ENCODE measurements at regions not wholly inside any gene's neighbourhood (a gene's known extent, or its start where the extent isn't known, plus 50 kb on each side); places are given as distances from the start of the nearest gene placed in this dataset.

- intact Hi-C loops (cut with DNase I): no loop called here
- H3K9me3 ChIP-seq: no peaks in the 10 kb centered on the region
- H3K27me3 ChIP-seq: no peaks in the 10 kb centered on the region
- H3K36me3 ChIP-seq: no peaks in the 10 kb centered on the region
- no peak overlapping the region for H3K4me3 ChIP-seq
- DNase-seq (ENCODE audit: extremely low spot score): no peak
- no peaks in the 10 kb centered on the region for H3K4me1 ChIP-seq
- WGBS: 82% methylated on average over 2 of the region's 2 CpGs
- no peak overlapping the region for H3K27ac ChIP-seq (replicated peaks in 1 of 4)
- TF ChIP-seq POLR2A (IDR thresholded peaks at IDR 0.05; ENCODE audit: low read depth): no peak
- TF ChIP-seq CTCF (IDR thresholded peaks at IDR 0.05): no peak
- TF ChIP-seq POLR2AphosphoS5 (IDR thresholded peaks at IDR 0.05): no peak
- no peak for TF ChIP-seq EP300 (IDR thresholded peaks at IDR 0.05)
These were observed 1528.6 kb upstream of the SLC10A2 start for GRCh38 chr13:104594806-104595205.

GRCh38 chr13:104593693-104594092, 1527.5 kb upstream of the SLC10A2 start:
- intact Hi-C loops (cut with DNase I): no loop called here
- no peaks in the 10 kb centered on the region for H3K27me3 ChIP-seq
- H3K4me1 ChIP-seq: no peaks in the 10 kb centered on the region
- H3K9me3 ChIP-seq: no peaks in the 10 kb centered on the region
- no peak for TF ChIP-seq CTCF (IDR thresholded peaks at IDR 0.05)
- no peak for TF ChIP-seq EP300 (IDR thresholded peaks at IDR 0.05)
- TF ChIP-seq POLR2A (IDR thresholded peaks at IDR 0.05; ENCODE audit: low read depth): no peak
- no peak for TF ChIP-seq POLR2AphosphoS5 (IDR thresholded peaks at IDR 0.05)
- 91% methylated on average over 2 of the region's 2 CpGs for WGBS
- no peaks in the 10 kb centered on the region for H3K36me3 ChIP-seq
- DNase-seq (ENCODE audit: extremely low spot score): no peak
- no peak overlapping the region for H3K4me3 ChIP-seq
- no peak overlapping the region for H3K27ac ChIP-seq (replicated peaks in 1 of 4)

GRCh38 chr13:104593251-104593576, 1527.0 kb upstream of the SLC10A2 start:
- WGBS: 93% methylated on average over 4 of the region's 4 CpGs
- H3K9me3 ChIP-seq: no peaks in the 10 kb centered on the region
- H3K4me3 ChIP-seq: no peak overlapping the region
- H3K36me3 ChIP-seq: no peaks in the 10 kb centered on the region
- H3K27me3 ChIP-seq: no peaks in the 10 kb centered on the region
- no peak overlapping the region for H3K27ac ChIP-seq (replicated peaks in 1 of 4)
- TF ChIP-seq EP300 (IDR thresholded peaks at IDR 0.05) (no peak), POLR2A (IDR thresholded peaks at IDR 0.05; ENCODE audit: low read depth) (no peak), POLR2AphosphoS5 (IDR thresholded peaks at IDR 0.05) (no peak)
- intact Hi-C loops (cut with DNase I): no loop called here
- no peaks in the 10 kb centered on the region for H3K4me1 ChIP-seq
- no peak for DNase-seq (ENCODE audit: extremely low spot score)

GRCh38 chr13:104592545-104593250, 1526.5 kb upstream of the SLC10A2 start:
- 93% methylated on average over 3 of the region's 3 CpGs for WGBS
- no peak overlapping the region for H3K27ac ChIP-seq (replicated peaks in 1 of 4)

GRCh38 chr13:104592127-104592526, 1525.9 kb upstream of the SLC10A2 start:
- no peak for TF ChIP-seq POLR2AphosphoS5 (IDR thresholded peaks at IDR 0.05)
- TF ChIP-seq POLR2A (IDR thresholded peaks at IDR 0.05; ENCODE audit: low read depth): no peak
- no peak for TF ChIP-seq EP300 (IDR thresholded peaks at IDR 0.05)
- no peak for TF ChIP-seq CTCF (IDR thresholded peaks at IDR 0.05)
- intact Hi-C loops (cut with DNase I): no loop called here
- Histone ChIP-seq H3K36me3 (no peaks in the 10 kb centered on the region), H3K27me3 (no peaks in the 10 kb centered on the region), H3K4me1 (no peaks in the 10 kb centered on the region), H3K27ac (replicated peaks in 1 of 4) (no peak overlapping the region), H3K4me3 (no peak overlapping the region), H3K9me3 (no peaks in the 10 kb centered on the region)
- no peak for DNase-seq (ENCODE audit: extremely low spot score)

More at GRCh38 chr13:104592545-104593250, 1526.5 kb upstream of the SLC10A2 start:
- H3K4me3 ChIP-seq: no peak overlapping the region
- no peaks in the 10 kb centered on the region for H3K9me3 ChIP-seq
- no peak for DNase-seq (ENCODE audit: extremely low spot score)
- intact Hi-C loops (cut with DNase I): no loop called here
- H3K36me3 ChIP-seq: no peaks in the 10 kb centered on the region
- TF ChIP-seq CTCF (IDR thresholded peaks at IDR 0.05): no peak
- no peak for TF ChIP-seq EP300 (IDR thresholded peaks at IDR 0.05)
- TF ChIP-seq POLR2AphosphoS5 (IDR thresholded peaks at IDR 0.05): no peak
- no peak for TF ChIP-seq POLR2A (IDR thresholded peaks at IDR 0.05; ENCODE audit: low read depth)
- no peaks in the 10 kb centered on the region for H3K27me3 ChIP-seq
- H3K4me1 ChIP-seq: no peaks in the 10 kb centered on the region

All from esophagus muscularis mucosa (tissue), 4 donors.